Neural cell (in vitro differentiated cells): ENCODE measurements at regions not wholly inside any gene's neighbourhood (a gene's known extent, or its start where the extent isn't known, plus 50 kb on each side); places are given as distances from the start of the nearest gene placed in this dataset.

ENCODE experiments used
- H2AFZ ChIP-seq: fragments of 200-600, 300-800 bp; sonication (generic), shearing (Covaris generic); 2 replicates; pipeline ENCODE4 v1.6.0; 2014; ENCODE audit warnings: low read depth, mild to moderate bottlenecking, antibody characterized with exemption, low read length, moderate library complexity
- H3F3A ChIP-seq: fragments of 200-600 bp; shearing (Covaris generic); 2 replicates; pipeline ENCODE4 v1.6.1; 2016; ENCODE audit warnings: mild to moderate bottlenecking, moderate library complexity, mixed read lengths, antibody characterized with exemption, low read length; ENCODE audit not compliant: insufficient read depth, poor library complexity, severe bottlenecking
- H3K27ac ChIP-seq: fragments of 200-600, 300-800 bp; sonication (generic), shearing (Covaris generic); 2 replicates; pipeline ENCODE4 v1.5.1; 2014; ENCODE audit warnings: mild to moderate bottlenecking, low read length, moderate library complexity
- H3K27me3 ChIP-seq: fragments of 300-800, 200-600 bp; sonication (generic), shearing (Covaris generic); 2 replicates; pipeline ENCODE4 v1.6.0; 2014; ENCODE audit warnings: mild to moderate bottlenecking, low read depth, low read length, moderate library complexity; ENCODE audit not compliant: insufficient read depth
- H3K36me3 ChIP-seq: fragments of 300-800, 200-600 bp; sonication (generic), shearing (Covaris generic); 2 replicates; pipeline ENCODE4 v1.5.1; 2014; ENCODE audit warnings: mild to moderate bottlenecking, antibody characterized with exemption, low read length, moderate library complexity; ENCODE audit not compliant: insufficient read depth
- H3K4me2 ChIP-seq: fragments of 300-800, 200-600 bp; sonication (generic), shearing (Covaris generic); 2 replicates; pipeline ENCODE4 v1.6.0; 2014; ENCODE audit warnings: mild to moderate bottlenecking, low read length
- H3K4me3 ChIP-seq: fragments of 300-800, 200-600 bp; sonication (generic), shearing (Covaris generic); 2 replicates; pipeline ENCODE4 v1.5.1; 2014; ENCODE audit warnings: mild to moderate bottlenecking, low read length, moderate library complexity
- H3K79me2 ChIP-seq: fragments of 200-600 bp; shearing (Covaris generic); replicated peaks from 2 replicates; pipeline ENCODE4 v1.6.0; 2014; ENCODE audit warnings: mild to moderate bottlenecking, low read length, moderate library complexity; ENCODE audit not compliant: insufficient read depth
- H3K9ac ChIP-seq: fragments of 300-800, 200-600 bp; sonication (generic), shearing (Covaris generic); 2 replicates; pipeline ENCODE4 v1.6.1; 2016; ENCODE audit warnings: mild to moderate bottlenecking, low read length, mixed read lengths
- H3K9me2 ChIP-seq: fragments of 200-600 bp; shearing (Covaris generic); 2 replicates; pipeline ENCODE4 v1.6.1; 2016; ENCODE audit warnings: mild to moderate bottlenecking, low read length, mixed read lengths; ENCODE audit not compliant: insufficient read depth
- H3K9me3 ChIP-seq: fragments of 200-600, 300-800 bp; sonication (generic), shearing (Covaris generic); 2 replicates; pipeline ENCODE4 v1.6.1; 2016; ENCODE audit warnings: mild to moderate bottlenecking, mixed run types, low read length, moderate library complexity, mixed read lengths
- H4K20me1 ChIP-seq: fragments of 200-600 bp; shearing (Covaris generic); 2 replicates; pipeline ENCODE4 v1.6.1; 2016; ENCODE audit warnings: mild to moderate bottlenecking, mixed run types; ENCODE audit not compliant: insufficient read depth
- EP300 ChIP-seq: fragments of 450-650 bp; conservative IDR thresholded peaks from 2 replicates; pipeline ENCODE4 v1.6.1; 2014; ENCODE audit warnings: antibody characterized with exemption, mild to moderate bottlenecking, moderate library complexity; ENCODE audit not compliant: poor library complexity, severe bottlenecking
- EZH2 ChIP-seq: fragments of 200-600, 300-800 bp; shearing (Covaris generic), sonication (generic); IDR thresholded peaks from 2 replicates; pipeline ENCODE4 v1.6.1; 2014; ENCODE audit warnings: antibody characterized with exemption, low read length, borderline replicate concordance, mild to moderate bottlenecking; ENCODE audit not compliant: insufficient read depth, poor library complexity, severe bottlenecking
- MXI1 ChIP-seq: fragments of 450-650 bp; conservative IDR thresholded peaks from 2 replicates; pipeline ENCODE4 v1.6.1; 2014; ENCODE audit warnings: antibody characterized with exemption, mild to moderate bottlenecking; ENCODE audit not compliant: poor library complexity, severe bottlenecking
- POLR2AphosphoS5 ChIP-seq: IDR thresholded peaks from 2 replicates; pipeline ENCODE4 v1.6.1; 2012
- RAD21 ChIP-seq: fragments of 450-650 bp; conservative IDR thresholded peaks from 2 replicates; pipeline ENCODE4 v1.6.1; 2014; ENCODE audit warnings: antibody characterized with exemption, mild to moderate bottlenecking, moderate library complexity
- SMC3 ChIP-seq: fragments of 450-650 bp; conservative IDR thresholded peaks from 2 replicates; pipeline ENCODE4 v1.6.1; 2014; ENCODE audit warnings: antibody characterized with exemption, mild to moderate bottlenecking, moderate library complexity; ENCODE audit not compliant: poor library complexity
- TAF1 ChIP-seq: IDR thresholded peaks from 2 replicates; pipeline ENCODE4 v1.6.1; 2012; ENCODE audit warnings: low read depth
- TF ChIP-seq, protein P1 (sequence below): fragments of 450-650 bp; IDR thresholded peaks from 2 replicates; pipeline ENCODE4 v1.5.1; 2014; ENCODE audit warnings: antibody characterized with exemption, mild to moderate bottlenecking, moderate library complexity; ENCODE audit not compliant: poor library complexity, severe bottlenecking
- TF ChIP-seq, protein P2 (sequence below): IDR thresholded peaks from 2 replicates; pipeline ENCODE4 v1.6.1; 2012; ENCODE audit warnings: borderline replicate concordance

DNA sequence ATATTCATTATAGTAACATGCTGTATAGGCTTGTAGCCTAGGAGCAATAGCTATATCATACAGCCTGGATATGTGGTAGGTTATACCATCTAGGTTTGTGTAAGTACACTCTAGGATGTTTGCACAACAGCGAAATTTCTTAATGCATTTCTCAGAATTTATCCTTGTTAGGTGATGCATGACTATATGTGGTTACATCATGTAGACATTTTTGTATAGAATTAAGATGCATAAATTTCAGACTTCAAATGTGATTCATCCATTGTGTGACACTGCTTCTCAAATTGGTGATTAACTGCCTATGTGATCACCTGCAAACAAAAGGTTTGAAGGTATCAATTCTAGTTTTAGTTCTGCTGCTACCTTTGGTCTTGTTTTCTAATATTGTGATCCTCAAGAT lies 1787.0 kb upstream of the PIK3C3 start:
- H4K20me1 ChIP-seq, result no peaks in the 10 kb centered on the region
- H3F3A ChIP-seq, result no peaks in the 10 kb centered on the region
- no peaks in the 10 kb centered on the region for H3K79me2 ChIP-seq
- no peak overlapping the region for H2AFZ ChIP-seq
- no peaks in the 10 kb centered on the region for H3K36me3 ChIP-seq
- H3K4me2 ChIP-seq, result no peak overlapping the region
- H3K9ac ChIP-seq, result no peak overlapping the region
- TF ChIP-seq, protein P1, sequence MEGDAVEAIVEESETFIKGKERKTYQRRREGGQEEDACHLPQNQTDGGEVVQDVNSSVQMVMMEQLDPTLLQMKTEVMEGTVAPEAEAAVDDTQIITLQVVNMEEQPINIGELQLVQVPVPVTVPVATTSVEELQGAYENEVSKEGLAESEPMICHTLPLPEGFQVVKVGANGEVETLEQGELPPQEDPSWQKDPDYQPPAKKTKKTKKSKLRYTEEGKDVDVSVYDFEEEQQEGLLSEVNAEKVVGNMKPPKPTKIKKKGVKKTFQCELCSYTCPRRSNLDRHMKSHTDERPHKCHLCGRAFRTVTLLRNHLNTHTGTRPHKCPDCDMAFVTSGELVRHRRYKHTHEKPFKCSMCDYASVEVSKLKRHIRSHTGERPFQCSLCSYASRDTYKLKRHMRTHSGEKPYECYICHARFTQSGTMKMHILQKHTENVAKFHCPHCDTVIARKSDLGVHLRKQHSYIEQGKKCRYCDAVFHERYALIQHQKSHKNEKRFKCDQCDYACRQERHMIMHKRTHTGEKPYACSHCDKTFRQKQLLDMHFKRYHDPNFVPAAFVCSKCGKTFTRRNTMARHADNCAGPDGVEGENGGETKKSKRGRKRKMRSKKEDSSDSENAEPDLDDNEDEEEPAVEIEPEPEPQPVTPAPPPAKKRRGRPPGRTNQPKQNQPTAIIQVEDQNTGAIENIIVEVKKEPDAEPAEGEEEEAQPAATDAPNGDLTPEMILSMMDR, result no peak
- TF ChIP-seq EP300, result no peak
- no peaks in the 10 kb centered on the region for H3K9me3 ChIP-seq
- H3K9me2 ChIP-seq, result no peaks in the 10 kb centered on the region
- H3K27ac ChIP-seq, result no peak overlapping the region
- H3K4me3 ChIP-seq, result no peak overlapping the region
- H3K27me3 ChIP-seq, result no peaks in the 10 kb centered on the region

- TF ChIP-seq MXI1 (no peak), POLR2AphosphoS5 (no peak), EP300 (no peak), EZH2 (no peak), TAF1 (no peak), RAD21 (no peak), SMC3 (no peak)
- TF ChIP-seq, protein P2, sequence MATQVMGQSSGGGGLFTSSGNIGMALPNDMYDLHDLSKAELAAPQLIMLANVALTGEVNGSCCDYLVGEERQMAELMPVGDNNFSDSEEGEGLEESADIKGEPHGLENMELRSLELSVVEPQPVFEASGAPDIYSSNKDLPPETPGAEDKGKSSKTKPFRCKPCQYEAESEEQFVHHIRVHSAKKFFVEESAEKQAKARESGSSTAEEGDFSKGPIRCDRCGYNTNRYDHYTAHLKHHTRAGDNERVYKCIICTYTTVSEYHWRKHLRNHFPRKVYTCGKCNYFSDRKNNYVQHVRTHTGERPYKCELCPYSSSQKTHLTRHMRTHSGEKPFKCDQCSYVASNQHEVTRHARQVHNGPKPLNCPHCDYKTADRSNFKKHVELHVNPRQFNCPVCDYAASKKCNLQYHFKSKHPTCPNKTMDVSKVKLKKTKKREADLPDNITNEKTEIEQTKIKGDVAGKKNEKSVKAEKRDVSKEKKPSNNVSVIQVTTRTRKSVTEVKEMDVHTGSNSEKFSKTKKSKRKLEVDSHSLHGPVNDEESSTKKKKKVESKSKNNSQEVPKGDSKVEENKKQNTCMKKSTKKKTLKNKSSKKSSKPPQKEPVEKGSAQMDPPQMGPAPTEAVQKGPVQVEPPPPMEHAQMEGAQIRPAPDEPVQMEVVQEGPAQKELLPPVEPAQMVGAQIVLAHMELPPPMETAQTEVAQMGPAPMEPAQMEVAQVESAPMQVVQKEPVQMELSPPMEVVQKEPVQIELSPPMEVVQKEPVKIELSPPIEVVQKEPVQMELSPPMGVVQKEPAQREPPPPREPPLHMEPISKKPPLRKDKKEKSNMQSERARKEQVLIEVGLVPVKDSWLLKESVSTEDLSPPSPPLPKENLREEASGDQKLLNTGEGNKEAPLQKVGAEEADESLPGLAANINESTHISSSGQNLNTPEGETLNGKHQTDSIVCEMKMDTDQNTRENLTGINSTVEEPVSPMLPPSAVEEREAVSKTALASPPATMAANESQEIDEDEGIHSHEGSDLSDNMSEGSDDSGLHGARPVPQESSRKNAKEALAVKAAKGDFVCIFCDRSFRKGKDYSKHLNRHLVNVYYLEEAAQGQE, result no peak
- TF ChIP-seq, protein P1, result no peak
- no peaks in the 10 kb centered on the region for H3K27me3 ChIP-seq
- no peaks in the 10 kb centered on the region for H4K20me1 ChIP-seq
- no peaks in the 10 kb centered on the region for H3F3A ChIP-seq
- H3K9ac ChIP-seq, result no peak overlapping the region
- no peaks in the 10 kb centered on the region for H3K9me2 ChIP-seq
- H3K27ac ChIP-seq, result no peak overlapping the region
- no peaks in the 10 kb centered on the region for H3K9me3 ChIP-seq
- no peak overlapping the region for H3K4me2 ChIP-seq
- H3K79me2 ChIP-seq, result no peaks in the 10 kb centered on the region
- no peaks in the 10 kb centered on the region for H3K36me3 ChIP-seq
- H3K4me3 ChIP-seq, result no peak overlapping the region
- no peak overlapping the region for H2AFZ ChIP-seq
These were observed 1791.8 kb upstream of the PIK3C3 start for GRCh38 chr18:40163254-40163653.
